ENCODE measurements at regions not wholly inside any gene's neighbourhood (a gene's known extent, or its start where the extent isn't known, plus 50 kb on each side); places are given as distances from the start of the nearest gene placed in this dataset.
A peak's percentile ranks its signal among the peaks of the same experiment; 100 is the strongest.

DNA sequence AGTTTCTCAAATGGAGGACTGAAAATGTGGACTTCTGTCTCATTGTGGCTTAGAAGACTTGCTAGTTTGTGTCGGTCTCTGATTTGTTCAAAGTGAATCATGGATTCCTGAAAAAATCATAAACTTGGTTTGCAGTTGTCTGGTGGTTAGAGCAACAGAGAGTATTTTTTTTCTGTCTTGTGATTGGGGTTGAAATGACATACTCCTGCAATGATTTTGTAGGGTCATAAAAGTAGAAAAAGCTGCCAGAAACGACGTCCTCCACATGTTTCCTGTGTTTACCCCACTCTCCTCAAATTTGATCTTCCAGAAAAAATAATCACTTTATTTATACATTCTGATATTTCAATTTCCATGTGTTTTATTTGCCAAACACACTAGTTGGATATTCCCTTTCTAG lies 219.2 kb upstream of the PGR start:
- Histone ChIP-seq H3K18ac (ENCODE audit: low read depth in 1 of 2, low read length in 2 of 2) (no peak overlapping the region), H4K91ac (ENCODE audit: low read length) (no peak overlapping the region)
- WGBS: 78% methylated on average over 1 of the region's 3 CpGs

DNA sequence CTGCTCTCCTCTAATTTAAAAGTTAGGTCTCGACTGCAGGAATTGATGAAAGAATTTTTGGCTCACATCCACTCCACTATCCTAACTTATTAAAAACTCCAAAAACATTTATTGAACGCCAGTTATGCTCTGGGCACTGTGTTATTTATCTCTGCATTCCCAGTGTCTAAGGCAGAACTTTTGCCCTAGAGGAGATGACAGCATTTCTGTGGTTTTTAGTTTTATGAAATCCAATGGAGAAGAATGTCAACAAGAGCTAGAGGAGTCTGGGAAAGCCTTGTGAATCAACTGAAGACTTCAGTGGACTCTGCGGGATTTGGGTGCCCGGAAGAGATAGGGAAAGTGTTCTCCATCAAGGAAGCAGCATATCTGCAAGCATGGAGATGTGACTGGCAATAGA lies 217.0 kb upstream of the PGR start:
- Histone ChIP-seq H3K9ac (ENCODE audit: low read length) (no peak overlapping the region), H2BK5ac (ENCODE audit: low read depth, low read length, poor library complexity, severe bottlenecking) (no peak overlapping the region), H3K4me3 (ENCODE audit: insufficient read depth in 1 of 2, low read depth in 1 of 2, low read length in 2 of 2) (no peak overlapping the region), H4K91ac (ENCODE audit: low read length) (no peak overlapping the region), H3K79me1 (replicated peaks; ENCODE audit: low read length, poor library complexity, severe bottlenecking) (no peaks in the 10 kb centered on the region), H2BK120ac (ENCODE audit: low read depth, low read length) (no peak overlapping the region), H3K27me3 (ENCODE audit: control insufficient read depth in 1 of 2, insufficient read depth in 1 of 2, low read length in 2 of 2) (peaks cover 0 to 3% of the 10 kb centered on the region in 2 experiments), H2BK15ac (ENCODE audit: low read depth, poor library complexity, severe bottlenecking) (no peak overlapping the region), H3K14ac (ENCODE audit: low read length in 2 of 2) (no peak overlapping the region), H2AFZ (ENCODE audit: low read depth, low read length) (no peak overlapping the region), H3K23ac (ENCODE audit: low read length in 2 of 2) (no peak overlapping the region), H3K4ac (ENCODE audit: low read depth in 1 of 2, low read length in 2 of 2) (no peak overlapping the region), H4K8ac (ENCODE audit: low read length) (no peak overlapping the region), H3K9me3 (ENCODE audit: control insufficient read depth, low read length) (no peaks in the 10 kb centered on the region), H2AK5ac (ENCODE audit: low read length, severe bottlenecking) (no peak overlapping the region), H2BK12ac (ENCODE audit: low read length in 2 of 2) (no peak overlapping the region), H3K4me2 (ENCODE audit: low read length, poor library complexity, severe bottlenecking) (no peak overlapping the region), H3K36me3 (ENCODE audit: control insufficient read depth in 1 of 2, insufficient read depth in 2 of 2, low read depth in 1 of 2, low read length in 2 of 2) (no peaks in the 10 kb centered on the region), H3K18ac (ENCODE audit: low read depth in 1 of 2, low read length in 2 of 2) (no peak overlapping the region), H3K4me1 (ENCODE audit: control insufficient read depth, insufficient read depth, low read depth, low read length) (no peaks in the 10 kb centered on the region), H3K27ac (ENCODE audit: low read length, poor library complexity, severe bottlenecking) (no peak overlapping the region)
- 82% methylated on average over 4 of the region's 4 CpGs for WGBS
- peak; percentile 4 for DNase-seq

More for the DNA sequence above, 219.2 kb upstream of the PGR start:
- Histone ChIP-seq H3K4me1 (ENCODE audit: control insufficient read depth, insufficient read depth, low read depth, low read length) (no peaks in the 10 kb centered on the region), H3K4me3 (ENCODE audit: insufficient read depth in 1 of 2, low read depth in 1 of 2, low read length in 2 of 2) (no peak overlapping the region), H2BK15ac (ENCODE audit: low read depth, poor library complexity, severe bottlenecking) (no peak overlapping the region), H2AFZ (ENCODE audit: low read depth, low read length) (no peak overlapping the region), H2BK5ac (ENCODE audit: low read depth, low read length, poor library complexity, severe bottlenecking) (no peak overlapping the region), H3K9me3 (ENCODE audit: control insufficient read depth, low read length) (no peaks in the 10 kb centered on the region), H3K14ac (ENCODE audit: low read length in 2 of 2) (no peak overlapping the region), H2BK12ac (ENCODE audit: low read length in 2 of 2) (no peak overlapping the region), H2AK5ac (ENCODE audit: low read length, severe bottlenecking) (no peak overlapping the region), H2BK120ac (ENCODE audit: low read depth, low read length) (no peak overlapping the region), H3K36me3 (ENCODE audit: control insufficient read depth in 1 of 2, insufficient read depth in 2 of 2, low read depth in 1 of 2, low read length in 2 of 2) (no peaks in the 10 kb centered on the region), H3K27ac (ENCODE audit: low read length, poor library complexity, severe bottlenecking) (no peak overlapping the region), H3K4ac (ENCODE audit: low read depth in 1 of 2, low read length in 2 of 2) (no peak overlapping the region), H3K4me2 (ENCODE audit: low read length, poor library complexity, severe bottlenecking) (no peak overlapping the region), H3K27me3 (ENCODE audit: control insufficient read depth in 1 of 2, insufficient read depth in 1 of 2, low read length in 2 of 2) (peaks cover 0 to 3% of the 10 kb centered on the region in 2 experiments), H4K8ac (ENCODE audit: low read length) (no peak overlapping the region), H3K9ac (ENCODE audit: low read length) (no peak overlapping the region), H3K23ac (ENCODE audit: low read length in 2 of 2) (no peak overlapping the region), H3K79me1 (replicated peaks; ENCODE audit: low read length, poor library complexity, severe bottlenecking) (no peaks in the 10 kb centered on the region)
- no peak for DNase-seq

DNA sequence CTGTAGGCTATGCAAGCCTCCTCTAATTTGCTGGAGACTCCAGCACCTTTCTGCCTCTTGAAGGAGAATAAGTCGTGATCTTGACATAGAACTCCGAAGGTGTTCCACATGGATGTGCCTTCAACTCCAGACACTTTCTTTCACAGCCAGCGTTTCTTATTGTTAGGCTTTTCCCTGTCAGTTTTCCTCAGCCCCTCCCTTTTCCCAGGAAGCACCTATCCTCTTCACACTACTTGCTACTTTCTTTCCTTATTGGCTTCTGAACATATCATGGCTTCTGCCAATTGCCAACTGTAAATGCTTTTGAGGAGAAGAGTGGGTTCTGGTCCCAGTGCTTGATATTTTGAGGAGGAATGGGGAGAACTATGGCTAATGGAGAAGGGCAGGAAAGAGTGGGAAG lies 216.3 kb upstream of the PGR start:
- 83% methylated on average over 2 of the region's 3 CpGs for WGBS

DNA sequence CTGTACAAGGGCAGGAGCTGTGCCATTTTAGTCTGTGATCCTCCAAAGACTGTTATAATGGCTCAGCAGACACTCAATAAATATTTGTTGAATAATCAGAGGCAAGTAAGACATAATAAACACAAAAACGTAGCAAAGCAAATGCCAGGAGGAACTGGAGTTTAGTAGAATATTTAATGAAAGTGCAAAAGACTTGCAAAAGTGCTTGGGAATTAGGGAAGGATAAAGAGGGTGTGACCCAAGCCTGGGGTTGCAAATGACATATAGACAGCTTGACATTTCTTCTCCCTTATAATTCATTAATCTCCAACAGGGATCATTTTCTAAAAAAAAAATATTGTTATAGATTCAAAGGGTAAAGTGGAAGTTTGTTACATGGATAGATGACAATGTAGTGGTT lies 212.7 kb upstream of the PGR start:
- no peak for DNase-seq
- Histone ChIP-seq H3K79me1 (replicated peaks; ENCODE audit: low read length, poor library complexity, severe bottlenecking) (no peaks in the 10 kb centered on the region), H2AFZ (ENCODE audit: low read depth, low read length) (no peak overlapping the region), H3K14ac (ENCODE audit: low read length in 2 of 2) (no peak overlapping the region), H4K91ac (ENCODE audit: low read length) (no peak overlapping the region), H3K4ac (ENCODE audit: low read depth in 1 of 2, low read length in 2 of 2) (no peak overlapping the region), H3K18ac (ENCODE audit: low read depth in 1 of 2, low read length in 2 of 2) (no peak overlapping the region), H3K4me3 (ENCODE audit: insufficient read depth in 1 of 2, low read depth in 1 of 2, low read length in 2 of 2) (no peak overlapping the region), H3K9me3 (ENCODE audit: control insufficient read depth, low read length) (no peaks in the 10 kb centered on the region), H2BK15ac (ENCODE audit: low read depth, poor library complexity, severe bottlenecking) (no peak overlapping the region), H2BK12ac (ENCODE audit: low read length in 2 of 2) (no peak overlapping the region), H3K9ac (ENCODE audit: low read length) (no peak overlapping the region), H2AK5ac (ENCODE audit: low read length, severe bottlenecking) (no peak overlapping the region), H3K27ac (ENCODE audit: low read length, poor library complexity, severe bottlenecking) (no peak overlapping the region), H2BK5ac (ENCODE audit: low read depth, low read length, poor library complexity, severe bottlenecking) (no peak overlapping the region), H3K4me1 (ENCODE audit: control insufficient read depth, insufficient read depth, low read depth, low read length) (no peaks in the 10 kb centered on the region), H4K8ac (ENCODE audit: low read length) (no peak overlapping the region), H3K23ac (ENCODE audit: low read length in 2 of 2) (no peak overlapping the region), H3K4me2 (ENCODE audit: low read length, poor library complexity, severe bottlenecking) (no peak overlapping the region), H3K36me3 (ENCODE audit: control insufficient read depth in 1 of 2, insufficient read depth in 2 of 2, low read depth in 1 of 2, low read length in 2 of 2) (no peaks in the 10 kb centered on the region), H2BK120ac (ENCODE audit: low read depth, low read length) (no peak overlapping the region), H3K27me3 (ENCODE audit: control insufficient read depth in 1 of 2, insufficient read depth in 1 of 2, low read length in 2 of 2) (no peaks in the 10 kb centered on the region)
- 80% methylated on average over 1 of the region's 1 CpG for WGBS

More for the DNA sequence above, 216.3 kb upstream of the PGR start:
- H3K27me3 ChIP-seq (ENCODE audit: control insufficient read depth in 1 of 2, insufficient read depth in 1 of 2, low read length in 2 of 2): peaks cover 0 to 3% of the 10 kb centered on the region in 2 experiments
- H3K23ac ChIP-seq (ENCODE audit: low read length in 2 of 2): no peak overlapping the region
- H3K4ac ChIP-seq (ENCODE audit: low read depth in 1 of 2, low read length in 2 of 2): no peak overlapping the region
- H2BK12ac ChIP-seq (ENCODE audit: low read length in 2 of 2): no peak overlapping the region
- no peak overlapping the region for H4K8ac ChIP-seq (ENCODE audit: low read length)
- no peak for DNase-seq
- no peak overlapping the region for H2BK15ac ChIP-seq (ENCODE audit: low read depth, poor library complexity, severe bottlenecking)
- no peaks in the 10 kb centered on the region for H3K79me1 ChIP-seq (replicated peaks; ENCODE audit: low read length, poor library complexity, severe bottlenecking)
- no peak overlapping the region for H3K27ac ChIP-seq (ENCODE audit: low read length, poor library complexity, severe bottlenecking)
- no peak overlapping the region for H2BK120ac ChIP-seq (ENCODE audit: low read depth, low read length)
- no peak overlapping the region for H3K14ac ChIP-seq (ENCODE audit: low read length in 2 of 2)
- no peak overlapping the region for H3K9ac ChIP-seq (ENCODE audit: low read length)
- no peak overlapping the region for H3K18ac ChIP-seq (ENCODE audit: low read depth in 1 of 2, low read length in 2 of 2)
- no peak overlapping the region for H2AK5ac ChIP-seq (ENCODE audit: low read length, severe bottlenecking)
- H4K91ac ChIP-seq (ENCODE audit: low read length): no peak overlapping the region
- no peaks in the 10 kb centered on the region for H3K36me3 ChIP-seq (ENCODE audit: control insufficient read depth in 1 of 2, insufficient read depth in 2 of 2, low read depth in 1 of 2, low read length in 2 of 2)
- no peak overlapping the region for H2AFZ ChIP-seq (ENCODE audit: low read depth, low read length)
- H3K4me1 ChIP-seq (ENCODE audit: control insufficient read depth, insufficient read depth, low read depth, low read length): no peaks in the 10 kb centered on the region
- no peaks in the 10 kb centered on the region for H3K9me3 ChIP-seq (ENCODE audit: control insufficient read depth, low read length)
- no peak overlapping the region for H2BK5ac ChIP-seq (ENCODE audit: low read depth, low read length, poor library complexity, severe bottlenecking)
- no peak overlapping the region for H3K4me3 ChIP-seq (ENCODE audit: insufficient read depth in 1 of 2, low read depth in 1 of 2, low read length in 2 of 2)
- H3K4me2 ChIP-seq (ENCODE audit: low read length, poor library complexity, severe bottlenecking): no peak overlapping the region

Data from mesenchymal stem cell (in vitro differentiated cells and primary cell).